ENCODE measurements at regions not wholly inside any gene's neighbourhood (a gene's known extent, or its start where the extent isn't known, plus 50 kb on each side); places are given as distances from the start of the nearest gene placed in this dataset.

- TF ChIP-seq SNAI2 (CRISPR knock-in tag; IDR thresholded peaks at IDR 0.05) (no peak), ZFP3 (CRISPR knock-in tag; IDR thresholded peaks at IDR 0.05) (no peak), RARB (CRISPR knock-in tag; IDR thresholded peaks at IDR 0.05) (no peak), ZNF70 (CRISPR knock-in tag; IDR thresholded peaks at IDR 0.05) (no peak), ZNF565 (CRISPR knock-in tag; conservative IDR thresholded peaks at IDR 0.05; ENCODE audit: low read depth) (no peak), ZNF8 (CRISPR knock-in tag; IDR thresholded peaks at IDR 0.05) (no peak), ISL1 (CRISPR knock-in tag; IDR thresholded peaks at IDR 0.05) (no peak), ARNTL (CRISPR knock-in tag; IDR thresholded peaks at IDR 0.05; ENCODE audit: borderline replicate concordance, low read depth) (no peak), PATZ1 (CRISPR knock-in tag; IDR thresholded peaks at IDR 0.05; ENCODE audit: borderline replicate concordance) (no peak), ZFP30 (CRISPR knock-in tag; IDR thresholded peaks at IDR 0.05) (no peak), PPARA (CRISPR knock-in tag; IDR thresholded peaks at IDR 0.05; ENCODE audit: borderline replicate concordance) (no peak), GLIS3 (CRISPR knock-in tag; IDR thresholded peaks at IDR 0.05) (no peak)
Observed at GRCh38 chr1:38608202-38608864, 251.2 kb downstream of the RRAGC start.

Data from SK-N-SH treated with all-trans-retinoic acid at 6 μM for 48 hours (cell line).